ENCODE measurements at regions not wholly inside any gene's neighbourhood (a gene's known extent, or its start where the extent isn't known, plus 50 kb on each side); places are given as distances from the start of the nearest gene placed in this dataset.
A peak's percentile ranks its signal among the peaks of the same experiment; 100 is the strongest.

- Histone ChIP-seq H3K4me3 (ENCODE audit: low read length) (no peak overlapping the region), H3K36me3 (ENCODE audit: control insufficient read depth, insufficient read depth, low read length) (no peaks in the 10 kb centered on the region), H3K27ac (ENCODE audit: low read length) (no peak overlapping the region), H3K27me3 (ENCODE audit: control insufficient read depth, insufficient read depth, low read length) (no peaks in the 10 kb centered on the region), H3K9me3 (ENCODE audit: control insufficient read depth, low read depth, low read length) (no peaks in the 10 kb centered on the region), H3K4me1 (ENCODE audit: control insufficient read depth, insufficient read depth, low read length) (no peaks in the 10 kb centered on the region)
- no peak for DNase-seq
- no CpG with 5 or more reads among the region's 2 CpGs for WGBS (ENCODE audit: insufficient coverage, low lambda C conversion rate)
Measured at GRCh38 chr20:34181484-34181883, 59.7 kb upstream of the ASIP start.

DNA sequence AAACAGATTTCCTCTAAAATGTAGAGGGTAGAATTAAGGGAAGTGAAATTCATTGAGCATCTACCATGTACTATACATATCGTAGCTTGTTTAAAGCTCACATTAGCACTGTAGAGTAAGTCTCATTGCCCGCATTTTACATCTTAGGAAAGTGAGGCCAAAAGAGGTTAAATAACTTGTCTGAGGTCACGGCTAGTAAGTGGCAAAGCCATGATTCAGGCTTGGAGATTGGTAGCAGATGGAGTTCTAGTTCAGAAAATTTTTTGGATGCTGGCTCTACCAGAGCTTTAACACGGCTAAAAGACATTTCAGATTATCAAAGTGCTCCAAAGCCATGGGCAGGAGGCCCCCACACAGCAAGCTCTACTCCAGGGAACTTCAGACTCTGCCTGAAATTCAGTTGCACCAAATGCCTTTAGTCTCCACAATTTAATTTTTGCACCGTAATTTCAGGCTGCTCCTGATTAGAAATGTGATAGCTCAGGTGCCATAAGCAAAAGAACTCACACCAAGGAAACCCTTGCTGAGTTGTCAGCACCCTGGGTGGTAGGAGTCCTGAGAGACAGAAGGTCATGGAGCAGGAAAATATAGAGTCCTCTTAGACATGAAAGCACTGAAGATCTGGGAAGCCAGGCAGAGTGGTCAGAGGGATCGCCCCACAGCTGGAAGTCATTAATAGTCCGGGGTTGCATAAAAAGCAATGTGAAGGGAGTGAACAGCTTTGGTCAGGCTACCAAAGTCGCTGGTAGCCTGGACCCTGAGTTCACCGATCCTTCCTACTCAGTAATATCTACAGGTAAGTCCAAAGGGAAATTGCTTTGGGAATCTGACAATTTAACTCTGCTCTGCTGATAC lies 55.2 kb upstream of the ASIP start:
- H3K4me1 ChIP-seq (ENCODE audit: control insufficient read depth, insufficient read depth, low read length): no peaks in the 10 kb centered on the region
- H3K27me3 ChIP-seq (ENCODE audit: control insufficient read depth, insufficient read depth, low read length): no peaks in the 10 kb centered on the region
- H3K9me3 ChIP-seq (ENCODE audit: control insufficient read depth, low read depth, low read length): no peaks in the 10 kb centered on the region
- DNase-seq: no peak
- H3K4me3 ChIP-seq (ENCODE audit: low read length): no peak overlapping the region
- no peaks in the 10 kb centered on the region for H3K36me3 ChIP-seq (ENCODE audit: control insufficient read depth, insufficient read depth, low read length)
- WGBS (ENCODE audit: insufficient coverage, low lambda C conversion rate): 86% methylated on average over 1 of the region's 9 CpGs
- no peak overlapping the region for H3K27ac ChIP-seq (ENCODE audit: low read length)

DNA sequence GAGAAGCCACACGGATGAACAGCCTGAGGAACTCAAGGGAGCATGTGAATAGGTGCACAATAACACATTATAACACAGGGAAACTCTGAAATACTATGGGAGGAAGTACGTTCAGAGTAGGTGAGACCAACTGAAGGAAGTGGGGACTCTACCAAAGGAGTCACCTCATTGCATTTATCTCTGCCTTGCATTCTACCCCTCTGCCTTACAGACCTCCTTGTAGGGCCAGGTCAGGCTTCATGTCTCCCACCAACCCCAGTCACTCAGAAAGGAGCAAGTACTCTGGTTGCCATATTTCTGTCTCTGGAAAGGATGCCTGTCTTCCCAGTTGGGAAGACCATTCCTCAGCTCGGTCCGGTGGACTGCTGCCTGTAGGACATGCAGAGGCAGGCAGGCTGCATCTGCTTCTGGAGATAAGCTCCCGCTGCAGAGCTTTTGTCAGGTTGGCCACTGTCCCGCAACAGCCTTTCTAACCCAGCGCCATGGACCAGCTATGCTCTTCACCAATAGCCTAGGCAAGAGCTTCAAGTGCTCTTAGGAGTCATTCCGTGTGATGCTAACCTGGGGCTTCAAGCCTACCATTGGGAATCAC lies 51.6 kb upstream of the ASIP start:
- no peak for DNase-seq
- Histone ChIP-seq H3K4me3 (ENCODE audit: low read length) (no peak overlapping the region), H3K4me1 (ENCODE audit: control insufficient read depth, insufficient read depth, low read length) (no peaks in the 10 kb centered on the region), H3K36me3 (ENCODE audit: control insufficient read depth, insufficient read depth, low read length) (no peaks in the 10 kb centered on the region), H3K9me3 (ENCODE audit: control insufficient read depth, low read depth, low read length) (no peaks in the 10 kb centered on the region), H3K27ac (ENCODE audit: low read length) (no peak overlapping the region), H3K27me3 (ENCODE audit: control insufficient read depth, insufficient read depth, low read length) (no peaks in the 10 kb centered on the region)
- no CpG with 5 or more reads among the region's 8 CpGs for WGBS (ENCODE audit: insufficient coverage, low lambda C conversion rate)

DNA sequence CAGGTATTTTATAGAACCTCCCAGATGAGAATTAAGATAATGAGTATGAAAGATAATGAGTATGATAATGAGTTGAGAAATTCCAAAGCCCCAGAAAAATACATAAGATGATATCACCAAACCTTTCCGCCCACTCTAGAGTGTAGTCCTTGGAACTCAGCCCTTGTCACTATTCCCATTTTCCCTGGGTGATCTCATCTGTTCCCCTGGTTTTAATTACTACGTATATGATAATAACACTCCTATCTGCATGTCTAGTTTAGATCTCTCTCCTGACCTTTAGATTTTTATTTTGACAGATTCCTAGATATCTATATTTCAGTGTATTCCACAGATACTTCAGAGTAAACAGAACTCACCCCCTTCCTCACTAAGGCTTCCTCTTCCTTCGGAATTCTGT lies 51.0 kb upstream of the ASIP start:
- no peak overlapping the region for H3K4me3 ChIP-seq (ENCODE audit: low read length)
- 80% methylated on average over 2 of the region's 3 CpGs for WGBS (ENCODE audit: insufficient coverage, low lambda C conversion rate)
- H3K9me3 ChIP-seq (ENCODE audit: control insufficient read depth, low read depth, low read length): no peaks in the 10 kb centered on the region
- no peaks in the 10 kb centered on the region for H3K4me1 ChIP-seq (ENCODE audit: control insufficient read depth, insufficient read depth, low read length)
- DNase-seq: no peak
- H3K36me3 ChIP-seq (ENCODE audit: control insufficient read depth, insufficient read depth, low read length): no peaks in the 10 kb centered on the region
- no peaks in the 10 kb centered on the region for H3K27me3 ChIP-seq (ENCODE audit: control insufficient read depth, insufficient read depth, low read length)
- H3K27ac ChIP-seq (ENCODE audit: low read length): no peak overlapping the region

DNA sequence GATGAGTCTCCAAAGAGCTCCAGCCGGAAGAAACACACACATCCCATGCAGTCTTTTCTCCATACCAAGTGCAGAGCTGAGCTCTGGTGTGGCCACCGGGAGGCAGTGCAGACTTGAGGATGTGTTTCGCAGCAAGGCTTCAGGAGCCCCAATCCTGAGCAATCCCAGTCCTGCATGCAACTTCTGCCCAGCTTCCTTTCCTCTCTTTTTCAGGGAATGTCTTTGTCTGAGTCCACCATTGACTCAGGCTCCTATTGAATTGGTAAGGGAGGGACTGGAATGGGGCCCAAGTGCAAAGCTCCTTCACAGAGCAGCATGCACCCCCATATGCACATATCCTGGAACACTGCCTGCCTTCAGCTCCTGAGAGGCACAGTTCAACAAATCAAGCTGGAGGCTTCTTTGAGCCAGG lies 50.5 kb upstream of the ASIP start:
- H3K27ac ChIP-seq (ENCODE audit: low read length): no peak overlapping the region
- H3K36me3 ChIP-seq (ENCODE audit: control insufficient read depth, insufficient read depth, low read length): no peaks in the 10 kb centered on the region
- H3K9me3 ChIP-seq (ENCODE audit: control insufficient read depth, low read depth, low read length): no peaks in the 10 kb centered on the region
- no CpG with 5 or more reads among the region's 3 CpGs for WGBS (ENCODE audit: insufficient coverage, low lambda C conversion rate)
- H3K4me1 ChIP-seq (ENCODE audit: control insufficient read depth, insufficient read depth, low read length): no peaks in the 10 kb centered on the region
- H3K4me3 ChIP-seq (ENCODE audit: low read length): no peak overlapping the region
- DNase-seq: peak; percentile 68 to 76
- H3K27me3 ChIP-seq (ENCODE audit: control insufficient read depth, insufficient read depth, low read length): no peaks in the 10 kb centered on the region

Measured in large intestine (tissue), 3 donors.